ENCODE measurements at regions not wholly inside any gene's neighbourhood (a gene's known extent, or its start where the extent isn't known, plus 50 kb on each side); places are given as distances from the start of the nearest gene placed in this dataset.

- TF ChIP-seq FOS (IDR thresholded peaks at IDR 0.05; ENCODE audit: borderline replicate concordance, insufficient read depth, low read length) (no peak), POLR2AphosphoS5 (IDR thresholded peaks at IDR 0.05; ENCODE audit: insufficient read depth, low read depth, low read length) (no peak), GATA2 (IDR thresholded peaks at IDR 0.05; ENCODE audit: insufficient read depth, insufficient read length, low read depth, low read length) (no peak), EZH2 (IDR thresholded peaks at IDR 0.05; ENCODE audit: borderline replicate concordance, low read depth, low read length, severe bottlenecking) (no peak), CTCF (IDR thresholded peaks at IDR 0.05; ENCODE audit: extremely low read depth in 1 of 2, insufficient read depth in 1 of 2, low read depth in 1 of 2, low read length in 2 of 2) (no peak), MAX (IDR thresholded peaks at IDR 0.05; ENCODE audit: insufficient read depth, insufficient read length) (no peak), MYC (IDR thresholded peaks at IDR 0.05; ENCODE audit: low read depth, low read length) (no peak), POLR2A (IDR thresholded peaks at IDR 0.05; ENCODE audit: low read depth, low read length) (no peak), JUN (IDR thresholded peaks at IDR 0.05; ENCODE audit: borderline replicate concordance, insufficient read depth, insufficient read length, low read depth) (no peak)
- H3K36me3 ChIP-seq (ENCODE audit: control insufficient read depth in 2 of 2, extremely low read depth in 1 of 2, insufficient read depth in 2 of 2, low read length in 2 of 2): no peaks in the 10 kb centered on the region
- BruUV-seq (replicated peaks): no TSS peak
- H3K79me2 ChIP-seq (ENCODE audit: control insufficient read depth, insufficient read depth, low read length): no peaks in the 10 kb centered on the region
- FAIRE-seq: no peak
- H3K9ac ChIP-seq (replicated peaks; ENCODE audit: extremely low read depth, insufficient read depth, low read length): no peak overlapping the region
- H3K27ac ChIP-seq (ENCODE audit: insufficient read depth, low read depth, low read length): no peak overlapping the region
- H3K27me3 ChIP-seq (ENCODE audit: control insufficient read depth in 2 of 2, insufficient read depth in 2 of 2, low read length in 2 of 2): no peaks in the 10 kb centered on the region
- H2AFZ ChIP-seq (ENCODE audit: low read depth, low read length): no peak overlapping the region
- no peak overlapping the region for H3K4me2 ChIP-seq (ENCODE audit: insufficient read depth, low read length)
- dilution Hi-C loops (cut with MboI; ENCODE audit: extremely low pct_ligation_motif_present, low sequenced_read_pairs) (no loop called here), intact Hi-C loops (cut with micrococcal nuclease) (no loop called here)
- CTCF ChIA-PET: no interaction called here
- no peaks in the 10 kb centered on the region for H4K20me1 ChIP-seq (replicated peaks; ENCODE audit: control insufficient read depth, extremely low read depth, insufficient read depth, low read length)
- no peaks in the 10 kb centered on the region for H3K9me1 ChIP-seq (replicated peaks; ENCODE audit: control insufficient read depth, extremely low read depth, insufficient read depth, low read length)
- no peak overlapping the region for H3K4me3 ChIP-seq (replicated peaks in 1 of 3; ENCODE audit: insufficient read depth in 1 of 3, low read depth in 1 of 3, low read length in 3 of 3)
- no peak for DNase-seq (ENCODE audit: low read depth, low spot score)
- no peaks in the 10 kb centered on the region for H3K4me1 ChIP-seq (ENCODE audit: control insufficient read depth, extremely low read depth, insufficient read depth, low read length)
- POLR2A ChIA-PET: no interaction called here
- H3K9me3 ChIP-seq (replicated peaks; ENCODE audit: control insufficient read depth, insufficient read depth, low read length): peaks cover 2% of the 10 kb centered on the region
Observed at GRCh38 chr16:13594823-13595222, 325.1 kb upstream of the ERCC4 start.

Measured in endothelial cell of umbilical vein (primary cell).